ENCODE measurements at regions not wholly inside any gene's neighbourhood (a gene's known extent, or its start where the extent isn't known, plus 50 kb on each side); places are given as distances from the start of the nearest gene placed in this dataset.

DNA sequence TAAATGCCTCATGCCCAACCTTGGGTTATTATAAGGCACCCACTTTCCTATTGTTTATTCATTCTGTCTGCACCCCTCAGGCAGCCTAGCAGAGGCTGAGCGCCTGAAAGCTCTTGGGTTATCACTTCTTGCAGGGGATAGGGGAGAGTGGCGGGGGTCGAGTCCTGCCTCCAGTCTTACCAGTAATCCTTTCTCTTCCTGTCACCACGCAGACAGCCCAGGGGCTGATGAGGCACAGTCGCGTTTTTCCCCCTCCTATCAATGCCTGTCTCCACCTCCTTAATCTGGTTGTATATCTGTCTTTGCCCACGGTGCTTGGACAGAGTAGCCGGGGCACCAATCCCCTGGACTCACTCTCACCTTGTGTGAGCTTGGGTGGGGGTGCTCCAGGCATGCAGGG lies 733.1 kb downstream of the MATN1 start:
- no peak for TF ChIP-seq BHLHE40 (IDR thresholded peaks at IDR 0.05; ENCODE audit: borderline replicate concordance in 1 of 2, low read depth in 2 of 2, low read length in 1 of 2)
- TF ChIP-seq, protein P1, sequence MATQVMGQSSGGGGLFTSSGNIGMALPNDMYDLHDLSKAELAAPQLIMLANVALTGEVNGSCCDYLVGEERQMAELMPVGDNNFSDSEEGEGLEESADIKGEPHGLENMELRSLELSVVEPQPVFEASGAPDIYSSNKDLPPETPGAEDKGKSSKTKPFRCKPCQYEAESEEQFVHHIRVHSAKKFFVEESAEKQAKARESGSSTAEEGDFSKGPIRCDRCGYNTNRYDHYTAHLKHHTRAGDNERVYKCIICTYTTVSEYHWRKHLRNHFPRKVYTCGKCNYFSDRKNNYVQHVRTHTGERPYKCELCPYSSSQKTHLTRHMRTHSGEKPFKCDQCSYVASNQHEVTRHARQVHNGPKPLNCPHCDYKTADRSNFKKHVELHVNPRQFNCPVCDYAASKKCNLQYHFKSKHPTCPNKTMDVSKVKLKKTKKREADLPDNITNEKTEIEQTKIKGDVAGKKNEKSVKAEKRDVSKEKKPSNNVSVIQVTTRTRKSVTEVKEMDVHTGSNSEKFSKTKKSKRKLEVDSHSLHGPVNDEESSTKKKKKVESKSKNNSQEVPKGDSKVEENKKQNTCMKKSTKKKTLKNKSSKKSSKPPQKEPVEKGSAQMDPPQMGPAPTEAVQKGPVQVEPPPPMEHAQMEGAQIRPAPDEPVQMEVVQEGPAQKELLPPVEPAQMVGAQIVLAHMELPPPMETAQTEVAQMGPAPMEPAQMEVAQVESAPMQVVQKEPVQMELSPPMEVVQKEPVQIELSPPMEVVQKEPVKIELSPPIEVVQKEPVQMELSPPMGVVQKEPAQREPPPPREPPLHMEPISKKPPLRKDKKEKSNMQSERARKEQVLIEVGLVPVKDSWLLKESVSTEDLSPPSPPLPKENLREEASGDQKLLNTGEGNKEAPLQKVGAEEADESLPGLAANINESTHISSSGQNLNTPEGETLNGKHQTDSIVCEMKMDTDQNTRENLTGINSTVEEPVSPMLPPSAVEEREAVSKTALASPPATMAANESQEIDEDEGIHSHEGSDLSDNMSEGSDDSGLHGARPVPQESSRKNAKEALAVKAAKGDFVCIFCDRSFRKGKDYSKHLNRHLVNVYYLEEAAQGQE (IDR thresholded peaks at IDR 0.05; ENCODE audit: low read depth, low read length) = no peak
- TF ChIP-seq, protein P2, sequence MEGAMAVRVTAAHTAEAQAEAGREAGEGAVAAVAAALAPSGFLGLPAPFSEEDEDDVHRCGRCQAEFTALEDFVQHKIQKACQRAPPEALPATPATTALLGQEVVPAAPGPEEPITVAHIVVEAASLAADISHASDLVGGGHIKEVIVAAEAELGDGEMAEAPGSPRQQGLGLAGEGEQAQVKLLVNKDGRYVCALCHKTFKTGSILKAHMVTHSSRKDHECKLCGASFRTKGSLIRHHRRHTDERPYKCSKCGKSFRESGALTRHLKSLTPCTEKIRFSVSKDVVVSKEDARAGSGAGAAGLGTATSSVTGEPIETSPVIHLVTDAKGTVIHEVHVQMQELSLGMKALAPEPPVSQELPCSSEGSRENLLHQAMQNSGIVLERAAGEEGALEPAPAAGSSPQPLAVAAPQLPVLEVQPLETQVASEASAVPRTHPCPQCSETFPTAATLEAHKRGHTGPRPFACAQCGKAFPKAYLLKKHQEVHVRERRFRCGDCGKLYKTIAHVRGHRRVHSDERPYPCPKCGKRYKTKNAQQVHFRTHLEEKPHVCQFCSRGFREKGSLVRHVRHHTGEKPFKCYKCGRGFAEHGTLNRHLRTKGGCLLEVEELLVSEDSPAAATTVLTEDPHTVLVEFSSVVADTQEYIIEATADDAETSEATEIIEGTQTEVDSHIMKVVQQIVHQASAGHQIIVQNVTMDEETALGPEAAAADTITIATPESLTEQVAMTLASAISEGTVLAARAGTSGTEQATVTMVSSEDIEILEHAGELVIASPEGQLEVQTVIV (IDR thresholded peaks at IDR 0.05; ENCODE audit: borderline replicate concordance, partially characterized antibody) = no peak
- TF ChIP-seq, protein P3, sequence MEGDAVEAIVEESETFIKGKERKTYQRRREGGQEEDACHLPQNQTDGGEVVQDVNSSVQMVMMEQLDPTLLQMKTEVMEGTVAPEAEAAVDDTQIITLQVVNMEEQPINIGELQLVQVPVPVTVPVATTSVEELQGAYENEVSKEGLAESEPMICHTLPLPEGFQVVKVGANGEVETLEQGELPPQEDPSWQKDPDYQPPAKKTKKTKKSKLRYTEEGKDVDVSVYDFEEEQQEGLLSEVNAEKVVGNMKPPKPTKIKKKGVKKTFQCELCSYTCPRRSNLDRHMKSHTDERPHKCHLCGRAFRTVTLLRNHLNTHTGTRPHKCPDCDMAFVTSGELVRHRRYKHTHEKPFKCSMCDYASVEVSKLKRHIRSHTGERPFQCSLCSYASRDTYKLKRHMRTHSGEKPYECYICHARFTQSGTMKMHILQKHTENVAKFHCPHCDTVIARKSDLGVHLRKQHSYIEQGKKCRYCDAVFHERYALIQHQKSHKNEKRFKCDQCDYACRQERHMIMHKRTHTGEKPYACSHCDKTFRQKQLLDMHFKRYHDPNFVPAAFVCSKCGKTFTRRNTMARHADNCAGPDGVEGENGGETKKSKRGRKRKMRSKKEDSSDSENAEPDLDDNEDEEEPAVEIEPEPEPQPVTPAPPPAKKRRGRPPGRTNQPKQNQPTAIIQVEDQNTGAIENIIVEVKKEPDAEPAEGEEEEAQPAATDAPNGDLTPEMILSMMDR (IDR thresholded peaks at IDR 0.05 in 2 of 3, conservative IDR thresholded peaks at IDR 0.05 in 1 of 3; ENCODE audit: control insufficient read depth in 2 of 3, extremely low read depth in 1 of 3, insufficient read depth in 1 of 3, low read depth in 3 of 3, low read length in 3 of 3) = no peak
- TF ChIP-seq, protein P4, sequence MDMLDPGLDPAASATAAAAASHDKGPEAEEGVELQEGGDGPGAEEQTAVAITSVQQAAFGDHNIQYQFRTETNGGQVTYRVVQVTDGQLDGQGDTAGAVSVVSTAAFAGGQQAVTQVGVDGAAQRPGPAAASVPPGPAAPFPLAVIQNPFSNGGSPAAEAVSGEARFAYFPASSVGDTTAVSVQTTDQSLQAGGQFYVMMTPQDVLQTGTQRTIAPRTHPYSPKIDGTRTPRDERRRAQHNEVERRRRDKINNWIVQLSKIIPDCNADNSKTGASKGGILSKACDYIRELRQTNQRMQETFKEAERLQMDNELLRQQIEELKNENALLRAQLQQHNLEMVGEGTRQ (IDR thresholded peaks at IDR 0.05; ENCODE audit: borderline replicate concordance, low read depth, low read length) = no peak
- no peak for TF ChIP-seq POLR2AphosphoS5 (IDR thresholded peaks at IDR 0.05; ENCODE audit: low read length)
- TF ChIP-seq NFIC (IDR thresholded peaks at IDR 0.05; ENCODE audit: low read depth, low read length) = no peak
- no peak for TF ChIP-seq RELA (IDR thresholded peaks at IDR 0.05; ENCODE audit: borderline replicate concordance, partially characterized antibody)
